Neural progenitor cell (in vitro differentiated cells): ENCODE measurements at regions not wholly inside any gene's neighbourhood (a gene's known extent, or its start where the extent isn't known, plus 50 kb on each side); places are given as distances from the start of the nearest gene placed in this dataset.

Experiments
- CTCF ChIP-seq: fragments of 200-600 bp; sonication (generic); IDR thresholded peaks from 2 replicates; pipeline ENCODE4 v1.5.1; 2017; ENCODE audit warnings: antibody characterized with exemption, mild to moderate bottlenecking
- EZH2 ChIP-seq: fragments of 200-600 bp; sonication (generic); IDR thresholded peaks from 2 replicates; pipeline ENCODE4 v1.6.1; 2017; ENCODE audit warnings: antibody characterized with exemption, mild to moderate bottlenecking, moderate library complexity
- EZH2phosphoT487 ChIP-seq: fragments of 200-600 bp; sonication (generic); IDR thresholded peaks from 2 replicates; pipeline ENCODE4 v1.6.1; 2017; ENCODE audit warnings: antibody characterized with exemption

- TF ChIP-seq CTCF (no peak), EZH2 (no peak), EZH2phosphoT487 (no peak)
Observed at GRCh38 chr4:19216476-19216875, 1035.2 kb upstream of the SLIT2 start.
